GM21717 (cell line): ENCODE measurements at regions not wholly inside any gene's neighbourhood (a gene's known extent, or its start where the extent isn't known, plus 50 kb on each side); places are given as distances from the start of the nearest gene placed in this dataset.

Experiments
- ATAC-seq: cut with Tn5 transposase; IDR thresholded peaks from one replicate; pipeline ENCODE4 v1.9.1; 2021; ENCODE audit warnings: mild to moderate bottlenecking, moderate library complexity; ENCODE audit not compliant: unreplicated experiment

- no peak for ATAC-seq
Measured at GRCh38 chr4:16278178-16278577, 51.9 kb upstream of the TAPT1 start.
